ENCODE measurements at regions not wholly inside any gene's neighbourhood (a gene's known extent, or its start where the extent isn't known, plus 50 kb on each side); places are given as distances from the start of the nearest gene placed in this dataset.

- DNase-seq (ENCODE audit: low read depth in 2 of 2), result no peak
Observed at GRCh38 chr5:89478851-89479250, 595.9 kb upstream of the MEF2C start.

- DNase-seq (ENCODE audit: low read depth in 2 of 2), result no peak
Observed at GRCh38 chr5:89473196-89473595, 590.2 kb upstream of the MEF2C start.

- no peak for DNase-seq (ENCODE audit: low read depth in 2 of 2)
Observed at GRCh38 chr5:89471541-89471940, 588.6 kb upstream of the MEF2C start.

GRCh38 chr5:89471115-89471514 lies 588.1 kb upstream of the MEF2C start:
- no peak for DNase-seq (ENCODE audit: low read depth in 2 of 2)

- no peak for DNase-seq (ENCODE audit: low read depth in 2 of 2)
Observed at GRCh38 chr5:89470658-89471057, 587.7 kb upstream of the MEF2C start.

GRCh38 chr5:89458332-89458656 lies 575.3 kb upstream of the MEF2C start:
- DNase-seq (ENCODE audit: low read depth in 2 of 2), result no peak

GRCh38 chr5:89457411-89458331 lies 574.7 kb upstream of the MEF2C start:
- DNase-seq (ENCODE audit: low read depth in 2 of 2), result peak; percentile 17 to 23

- DNase-seq (ENCODE audit: low read depth in 2 of 2), result no peak
Observed at GRCh38 chr5:89452081-89452480, 569.1 kb upstream of the MEF2C start.

GRCh38 chr5:89451263-89451662 lies 568.3 kb upstream of the MEF2C start:
- DNase-seq (ENCODE audit: low read depth in 2 of 2), result no peak

GRCh38 chr5:89450149-89450538 lies 567.2 kb upstream of the MEF2C start:
- no peak for DNase-seq (ENCODE audit: low read depth in 2 of 2)

GRCh38 chr5:89449392-89450148 lies 566.6 kb upstream of the MEF2C start:
- DNase-seq (ENCODE audit: low read depth in 2 of 2), result no peak

- no peak for DNase-seq (ENCODE audit: low read depth in 2 of 2)
Observed at GRCh38 chr5:89447027-89447426, 564.0 kb upstream of the MEF2C start.

- no peak for DNase-seq (ENCODE audit: low read depth in 2 of 2)
Observed at GRCh38 chr5:89445106-89445745, 562.2 kb upstream of the MEF2C start.

GRCh38 chr5:89444088-89444487 lies 561.1 kb upstream of the MEF2C start:
- no peak for DNase-seq (ENCODE audit: low read depth in 2 of 2)

- no peak for DNase-seq (ENCODE audit: low read depth in 2 of 2)
Observed at GRCh38 chr5:89443508-89443907, 560.5 kb upstream of the MEF2C start.

- DNase-seq (ENCODE audit: low read depth in 2 of 2), result no peak
Observed at GRCh38 chr5:89441965-89442364, 559.0 kb upstream of the MEF2C start.

GRCh38 chr5:89440670-89441069 lies 557.7 kb upstream of the MEF2C start:
- DNase-seq (ENCODE audit: low read depth in 2 of 2), result no peak

- no peak for DNase-seq (ENCODE audit: low read depth in 2 of 2)
Observed at GRCh38 chr5:89437450-89438435, 554.8 kb upstream of the MEF2C start.

- DNase-seq (ENCODE audit: low read depth in 2 of 2), result no peak
Observed at GRCh38 chr5:89436464-89436863, 553.5 kb upstream of the MEF2C start.

- DNase-seq (ENCODE audit: low read depth in 2 of 2), result no peak
Observed at GRCh38 chr5:89435347-89435746, 552.4 kb upstream of the MEF2C start.

GRCh38 chr5:89428624-89429023 lies 545.6 kb upstream of the MEF2C start:
- DNase-seq (ENCODE audit: low read depth in 2 of 2), result no peak
